Esophagus squamous epithelium (tissue), 4 donors: ENCODE measurements at regions not wholly inside any gene's neighbourhood (a gene's known extent, or its start where the extent isn't known, plus 50 kb on each side); places are given as distances from the start of the nearest gene placed in this dataset.

Experiments used
- CTCF ChIP-seq, 6 experiments: fragments of 450-650 bp in 4 of 6; fragments of 200-600 bp in 2 of 6; sonication (generic) in 2 of 6; IDR thresholded peaks; one replicate each; pipeline ENCODE4 v1.5.1; 2016 to 2019; ENCODE audit warnings: antibody characterized with exemption in 6 of 6, mild to moderate bottlenecking in 4 of 6, moderate library complexity in 4 of 6
- POLR2A ChIP-seq, 4 donors: fragments of 450-650 bp; IDR thresholded peaks; one replicate each; pipeline ENCODE4 v1.6.1; 2017; ENCODE audit warnings: antibody characterized with exemption in 4 of 4, mild to moderate bottlenecking in 4 of 4, moderate library complexity in 3 of 4

- no peak for TF ChIP-seq CTCF (IDR thresholded peaks at IDR 0.05)
- TF ChIP-seq POLR2A (IDR thresholded peaks at IDR 0.05): no peak
These were observed 65.2 kb downstream of the NR2F2 start for GRCh38 chr15:96395687-96396086.
